Peyer's patch (tissue), 4 donors: ENCODE measurements at regions not wholly inside any gene's neighbourhood (a gene's known extent, or its start where the extent isn't known, plus 50 kb on each side); places are given as distances from the start of the nearest gene placed in this dataset.

Experiments used
- DNase-seq, 3 donors: peaks; one replicate each; pipeline ENCODE4 v3.0.0-alpha.2; 2017 to 2019
- H3K27ac ChIP-seq, 4 donors: fragments of 200-600 bp; sonication (generic); one replicate each; pipeline ENCODE4 v1.5.1; 2016 to 2019
- H3K27me3 ChIP-seq, 2 donors: fragments of 200-600 bp; sonication (generic); one replicate each; pipeline ENCODE4 v1.5.1; 2019
- H3K36me3 ChIP-seq, 3 donors: fragments of 200-600 bp; sonication (generic); one replicate each; pipeline ENCODE4 v1.5.1; 2016 to 2019
- H3K4me1 ChIP-seq, 4 donors: fragments of 200-600 bp; sonication (generic); one replicate each; pipeline ENCODE4 v1.5.1; 2016 to 2019
- H3K4me3 ChIP-seq, 4 donors: fragments of 200-600 bp; sonication (generic); 1 replicate in 3 of 4; 2 replicates in 1 of 4; pipeline ENCODE4 v1.5.1; 2016 to 2019; ENCODE audit warnings: mild to moderate bottlenecking in 1 of 4
- H3K9me3 ChIP-seq, 4 donors: fragments of 200-600 bp; sonication (generic); one replicate each; pipeline ENCODE4 v1.5.1; 2016 to 2019; ENCODE audit warnings: mild to moderate bottlenecking in 1 of 4
- POLR2A ChIP-seq, 2 donors: fragments of 450-650 bp; IDR thresholded peaks; one replicate each; pipeline ENCODE4 v1.5.1; 2017; ENCODE audit warnings: antibody characterized with exemption in 2 of 2, mild to moderate bottlenecking in 2 of 2, moderate library complexity in 2 of 2
- TF ChIP-seq, protein P1 (sequence below), 6 experiments: fragments of 450-650 bp in 4 of 6; fragments of 200-600 bp in 2 of 6; sonication (generic) in 1 of 6; IDR thresholded peaks; one replicate each; pipeline ENCODE4 v1.5.1; 2017 to 2019; ENCODE audit warnings: antibody characterized with exemption in 6 of 6, mild to moderate bottlenecking in 3 of 6, moderate library complexity in 1 of 6

DNA sequence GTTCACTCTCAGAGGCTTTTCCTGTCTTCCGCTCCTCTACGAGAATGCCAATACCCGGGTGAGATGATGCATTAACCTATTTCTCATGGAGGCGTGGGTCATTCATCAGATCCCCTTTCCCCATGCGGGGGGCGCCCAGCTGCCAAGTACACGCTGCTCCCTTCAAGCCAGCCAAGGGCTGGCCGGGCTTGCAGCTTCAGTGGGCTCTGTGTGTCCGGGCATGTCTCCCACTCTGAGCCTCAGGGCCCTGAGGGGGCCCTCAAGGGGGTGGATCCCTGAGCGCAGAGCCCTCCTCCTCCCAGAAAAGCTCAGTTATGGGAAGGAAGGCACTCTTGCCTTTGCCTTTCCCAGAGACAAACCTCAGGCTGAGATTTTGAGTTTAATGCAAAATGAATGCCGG lies 431.8 kb upstream of the MYT1L start:
- no peak for DNase-seq
- TF ChIP-seq, protein P1, sequence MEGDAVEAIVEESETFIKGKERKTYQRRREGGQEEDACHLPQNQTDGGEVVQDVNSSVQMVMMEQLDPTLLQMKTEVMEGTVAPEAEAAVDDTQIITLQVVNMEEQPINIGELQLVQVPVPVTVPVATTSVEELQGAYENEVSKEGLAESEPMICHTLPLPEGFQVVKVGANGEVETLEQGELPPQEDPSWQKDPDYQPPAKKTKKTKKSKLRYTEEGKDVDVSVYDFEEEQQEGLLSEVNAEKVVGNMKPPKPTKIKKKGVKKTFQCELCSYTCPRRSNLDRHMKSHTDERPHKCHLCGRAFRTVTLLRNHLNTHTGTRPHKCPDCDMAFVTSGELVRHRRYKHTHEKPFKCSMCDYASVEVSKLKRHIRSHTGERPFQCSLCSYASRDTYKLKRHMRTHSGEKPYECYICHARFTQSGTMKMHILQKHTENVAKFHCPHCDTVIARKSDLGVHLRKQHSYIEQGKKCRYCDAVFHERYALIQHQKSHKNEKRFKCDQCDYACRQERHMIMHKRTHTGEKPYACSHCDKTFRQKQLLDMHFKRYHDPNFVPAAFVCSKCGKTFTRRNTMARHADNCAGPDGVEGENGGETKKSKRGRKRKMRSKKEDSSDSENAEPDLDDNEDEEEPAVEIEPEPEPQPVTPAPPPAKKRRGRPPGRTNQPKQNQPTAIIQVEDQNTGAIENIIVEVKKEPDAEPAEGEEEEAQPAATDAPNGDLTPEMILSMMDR (IDR thresholded peaks at IDR 0.05) = no peak
- no peak for TF ChIP-seq POLR2A (IDR thresholded peaks at IDR 0.05)
- H3K9me3 ChIP-seq = no peaks in the 10 kb centered on the region
- no peaks in the 10 kb centered on the region for H3K36me3 ChIP-seq
- H3K4me3 ChIP-seq = no peak overlapping the region
- no peak overlapping the region for H3K27ac ChIP-seq
- no peaks in the 10 kb centered on the region for H3K27me3 ChIP-seq
- H3K4me1 ChIP-seq = no peaks in the 10 kb centered on the region

DNA sequence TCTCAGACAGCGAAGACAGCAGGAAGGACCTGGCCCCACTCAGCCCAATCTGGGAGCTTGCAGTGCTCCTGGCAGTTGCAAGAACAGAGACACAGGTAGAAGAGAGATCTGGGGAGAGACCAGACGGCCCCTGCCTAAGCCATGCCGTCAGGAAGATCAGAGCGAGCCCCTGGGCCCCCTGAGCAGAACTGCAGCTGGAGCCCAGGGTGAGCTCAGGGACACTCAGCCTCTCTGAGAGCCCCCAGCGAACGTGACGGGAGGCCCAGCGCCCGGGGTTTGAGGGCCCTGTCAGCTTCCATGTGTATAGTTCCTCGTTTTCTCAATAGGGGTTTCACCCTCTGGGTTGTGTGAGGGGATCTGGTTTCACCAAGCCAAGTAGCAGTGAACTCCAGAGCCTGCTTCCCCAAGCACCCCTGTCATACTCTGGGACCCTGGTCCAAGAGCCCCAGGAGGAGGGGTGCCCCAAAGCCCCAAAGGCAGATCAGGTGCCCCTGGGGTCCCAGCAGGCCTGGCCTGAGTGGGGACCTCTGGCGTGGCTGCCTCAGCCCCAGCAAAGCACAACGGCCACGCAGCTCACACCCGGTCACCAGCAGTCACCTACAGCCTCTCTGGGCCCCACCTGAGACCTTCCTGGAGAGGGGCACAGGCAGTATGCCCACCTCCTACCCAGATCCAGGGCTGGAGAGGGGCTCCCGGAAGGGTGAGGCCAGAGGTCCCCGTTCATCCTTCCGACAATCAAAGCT lies 431.3 kb upstream of the MYT1L start:
- Histone ChIP-seq H3K4me3 (no peak overlapping the region), H3K27ac (no peak overlapping the region), H3K36me3 (no peaks in the 10 kb centered on the region), H3K27me3 (no peaks in the 10 kb centered on the region), H3K4me1 (no peaks in the 10 kb centered on the region), H3K9me3 (no peaks in the 10 kb centered on the region)
- no peak for DNase-seq
- TF ChIP-seq, protein P1 (IDR thresholded peaks at IDR 0.05) = no peak
- TF ChIP-seq POLR2A (IDR thresholded peaks at IDR 0.05) = no peak

DNA sequence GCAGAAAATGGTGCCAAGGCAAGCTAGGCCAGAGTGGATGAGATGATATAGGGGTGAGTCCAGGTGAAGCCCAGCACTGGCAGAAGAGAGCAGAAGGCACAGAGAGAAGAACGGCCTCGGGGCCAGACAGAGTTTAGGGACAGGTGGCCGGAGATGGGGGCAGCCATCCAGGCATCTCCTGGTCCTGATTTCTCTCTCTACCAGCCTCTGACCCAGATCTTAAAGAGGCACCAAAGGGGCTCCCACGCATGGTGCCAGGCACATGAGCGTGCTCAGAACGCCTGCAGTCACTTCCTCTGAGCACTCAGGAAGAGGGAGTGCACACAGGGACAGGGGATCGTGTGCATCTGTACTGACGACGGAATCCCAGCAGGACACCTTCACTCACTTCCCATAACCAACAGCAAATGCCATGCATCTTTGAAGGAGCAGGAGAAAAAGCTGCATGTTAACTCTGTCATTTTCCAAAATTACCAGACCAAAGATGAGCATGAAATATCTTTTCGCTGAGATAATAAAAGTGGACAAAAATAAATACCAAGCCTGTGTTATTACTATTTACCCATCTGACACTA lies 427.8 kb upstream of the MYT1L start:
- H3K9me3 ChIP-seq = no peaks in the 10 kb centered on the region
- H3K27ac ChIP-seq = no peak overlapping the region
- no peak for DNase-seq
- no peaks in the 10 kb centered on the region for H3K27me3 ChIP-seq
- H3K36me3 ChIP-seq = no peaks in the 10 kb centered on the region
- TF ChIP-seq POLR2A (IDR thresholded peaks at IDR 0.05) = no peak
- TF ChIP-seq, protein P1 (IDR thresholded peaks at IDR 0.05) = no peak
- H3K4me3 ChIP-seq = no peak overlapping the region
- H3K4me1 ChIP-seq = no peaks in the 10 kb centered on the region

DNA sequence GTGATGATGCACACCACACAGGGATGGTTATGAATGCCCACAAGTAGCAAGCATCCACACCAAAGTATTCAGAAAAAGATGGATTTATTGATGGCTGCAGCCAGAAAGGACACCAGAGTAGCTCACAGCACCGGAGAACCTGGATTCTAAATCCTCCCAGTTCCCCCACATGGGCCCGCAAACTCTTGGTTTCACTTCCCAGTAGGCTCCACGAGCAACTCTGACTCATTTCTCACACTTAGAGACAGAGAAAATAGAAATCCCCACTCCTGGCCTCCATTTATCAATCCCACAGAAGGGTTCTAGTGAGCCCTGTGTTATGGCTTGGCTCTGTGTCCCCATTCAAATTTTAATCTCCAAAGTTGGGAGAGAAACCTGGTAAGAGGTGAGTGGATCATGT lies 426.7 kb upstream of the MYT1L start:
- Histone ChIP-seq H3K27me3 (no peaks in the 10 kb centered on the region), H3K27ac (no peak overlapping the region), H3K36me3 (no peaks in the 10 kb centered on the region), H3K4me1 (no peaks in the 10 kb centered on the region), H3K9me3 (no peaks in the 10 kb centered on the region), H3K4me3 (no peak overlapping the region)
- TF ChIP-seq, protein P1 (IDR thresholded peaks at IDR 0.05) = no peak
- no peak for TF ChIP-seq POLR2A (IDR thresholded peaks at IDR 0.05)
- DNase-seq = no peak

DNA sequence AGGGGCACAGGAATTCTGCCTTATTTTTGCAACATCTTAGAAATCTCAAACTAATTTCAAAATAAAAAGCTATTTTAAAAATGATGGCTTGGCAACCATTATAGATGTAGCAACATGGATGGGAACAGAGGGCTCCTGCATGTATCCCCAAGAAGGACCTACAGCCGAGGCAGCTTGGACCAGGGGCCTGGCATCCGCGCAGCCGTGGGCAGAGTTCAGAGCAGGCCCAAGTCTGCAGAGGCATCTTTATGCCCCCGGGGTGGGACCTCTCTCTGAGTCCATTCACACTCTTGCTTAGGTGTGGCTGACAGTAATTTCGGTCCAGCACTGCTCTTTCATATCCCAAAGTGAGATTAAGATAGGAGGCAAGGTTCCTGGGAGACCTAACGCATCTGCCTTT lies 425.8 kb upstream of the MYT1L start:
- TF ChIP-seq, protein P1 (IDR thresholded peaks at IDR 0.05) = no peak
- no peak for TF ChIP-seq POLR2A (IDR thresholded peaks at IDR 0.05)
- Histone ChIP-seq H3K27me3 (no peaks in the 10 kb centered on the region), H3K4me3 (no peak overlapping the region), H3K36me3 (no peaks in the 10 kb centered on the region), H3K9me3 (no peaks in the 10 kb centered on the region), H3K27ac (no peak overlapping the region), H3K4me1 (no peaks in the 10 kb centered on the region)
- DNase-seq = no peak
